ENCODE measurements at regions not wholly inside any gene's neighbourhood (a gene's known extent, or its start where the extent isn't known, plus 50 kb on each side); places are given as distances from the start of the nearest gene placed in this dataset.

- no peak for TF ChIP-seq POLR2A (IDR thresholded peaks at IDR 0.05)
- no peak for TF ChIP-seq CTCF (IDR thresholded peaks at IDR 0.05 in 8 of 11, conservative IDR thresholded peaks at IDR 0.05 in 3 of 11)
- no peak for TF ChIP-seq POLR2AphosphoS5 (IDR thresholded peaks at IDR 0.05)
Observed at GRCh38 chr16:52320930-52321439, 226.0 kb downstream of the TOX3 start.
